ENCODE measurements at regions not wholly inside any gene's neighbourhood (a gene's known extent, or its start where the extent isn't known, plus 50 kb on each side); places are given as distances from the start of the nearest gene placed in this dataset.

GRCh38 chr7:124354201-124354600 is 321.3 kb upstream of the TMEM229A start:
- intact Hi-C loops (cut with micrococcal nuclease; ENCODE audit: unreplicated experiment) = no loop called here
- H3K4me3 ChIP-seq (replicated peaks in 1 of 3; ENCODE audit: insufficient read depth in 1 of 3, low read depth in 2 of 3, low read length in 3 of 3) = no peak overlapping the region
- in situ Hi-C loops (cut with HindIII; ENCODE audit: extremely low pct_ligation_motif_present, low pct_unique_long_range_greater_than_20kb) = no loop called here
- H3K79me2 ChIP-seq (ENCODE audit: insufficient read depth, low read length) = no peaks in the 10 kb centered on the region
- FAIRE-seq (no peak), DNase-seq (ENCODE audit: low spot score) (no peak), ATAC-seq (no peak)
- CTCF ChIA-PET (ENCODE audit: low intra/inter-chr PET ratio, low total read pairs) = no interaction called here
- no peak overlapping the region for H3K9ac ChIP-seq (ENCODE audit: insufficient read depth, low read depth, low read length)
- no peak for TF ChIP-seq SRSF4 (IDR thresholded peaks at IDR 0.05; ENCODE audit: low read depth, low read length, poor library complexity, severe bottlenecking)
- no peak for TF ChIP-seq ZNF431 (CRISPR knock-in tag; IDR thresholded peaks at IDR 0.05; ENCODE audit: borderline replicate concordance, low read depth)
- no peak for TF ChIP-seq ZNF207 (IDR thresholded peaks at IDR 0.05; ENCODE audit: borderline replicate concordance)
- TF ChIP-seq SOX6 (IDR thresholded peaks at IDR 0.05) = no peak
- TF ChIP-seq SOX6 (CRISPR knock-in tag; IDR thresholded peaks at IDR 0.05) = no peak
- no peak for TF ChIP-seq TOPORS (CRISPR knock-in tag; IDR thresholded peaks at IDR 0.05)
- TF ChIP-seq, protein P1, sequence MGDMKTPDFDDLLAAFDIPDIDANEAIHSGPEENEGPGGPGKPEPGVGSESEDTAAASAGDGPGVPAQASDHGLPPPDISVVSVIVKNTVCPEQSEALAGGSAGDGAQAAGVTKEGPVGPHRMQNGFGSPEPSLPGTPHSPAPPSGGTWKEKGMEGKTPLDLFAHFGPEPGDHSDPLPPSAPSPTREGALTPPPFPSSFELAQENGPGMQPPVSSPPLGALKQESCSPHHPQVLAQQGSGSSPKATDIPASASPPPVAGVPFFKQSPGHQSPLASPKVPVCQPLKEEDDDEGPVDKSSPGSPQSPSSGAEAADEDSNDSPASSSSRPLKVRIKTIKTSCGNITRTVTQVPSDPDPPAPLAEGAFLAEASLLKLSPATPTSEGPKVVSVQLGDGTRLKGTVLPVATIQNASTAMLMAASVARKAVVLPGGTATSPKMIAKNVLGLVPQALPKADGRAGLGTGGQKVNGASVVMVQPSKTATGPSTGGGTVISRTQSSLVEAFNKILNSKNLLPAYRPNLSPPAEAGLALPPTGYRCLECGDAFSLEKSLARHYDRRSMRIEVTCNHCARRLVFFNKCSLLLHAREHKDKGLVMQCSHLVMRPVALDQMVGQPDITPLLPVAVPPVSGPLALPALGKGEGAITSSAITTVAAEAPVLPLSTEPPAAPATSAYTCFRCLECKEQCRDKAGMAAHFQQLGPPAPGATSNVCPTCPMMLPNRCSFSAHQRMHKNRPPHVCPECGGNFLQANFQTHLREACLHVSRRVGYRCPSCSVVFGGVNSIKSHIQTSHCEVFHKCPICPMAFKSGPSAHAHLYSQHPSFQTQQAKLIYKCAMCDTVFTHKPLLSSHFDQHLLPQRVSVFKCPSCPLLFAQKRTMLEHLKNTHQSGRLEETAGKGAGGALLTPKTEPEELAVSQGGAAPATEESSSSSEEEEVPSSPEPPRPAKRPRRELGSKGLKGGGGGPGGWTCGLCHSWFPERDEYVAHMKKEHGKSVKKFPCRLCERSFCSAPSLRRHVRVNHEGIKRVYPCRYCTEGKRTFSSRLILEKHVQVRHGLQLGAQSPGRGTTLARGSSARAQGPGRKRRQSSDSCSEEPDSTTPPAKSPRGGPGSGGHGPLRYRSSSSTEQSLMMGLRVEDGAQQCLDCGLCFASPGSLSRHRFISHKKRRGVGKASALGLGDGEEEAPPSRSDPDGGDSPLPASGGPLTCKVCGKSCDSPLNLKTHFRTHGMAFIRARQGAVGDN (CRISPR knock-in tag; IDR thresholded peaks at IDR 0.05) = no peak
- no peak for TF ChIP-seq TIGD3 (CRISPR knock-in tag; IDR thresholded peaks at IDR 0.05; ENCODE audit: borderline replicate concordance)
- TF ChIP-seq ZNF616 (CRISPR knock-in tag; IDR thresholded peaks at IDR 0.05; ENCODE audit: low read depth) = no peak
- TF ChIP-seq ZNF607 (CRISPR knock-in tag; IDR thresholded peaks at IDR 0.05; ENCODE audit: borderline replicate concordance) = no peak
- TF ChIP-seq ZNF766 (CRISPR knock-in tag; IDR thresholded peaks at IDR 0.05; ENCODE audit: borderline replicate concordance) = no peak
- H3K27me3 ChIP-seq (ENCODE audit: control insufficient read depth in 1 of 2, insufficient read depth in 2 of 2, low read length in 2 of 2) = no peaks in the 10 kb centered on the region
- BruUV-seq (replicated peaks) = no TSS peak
- H3K36me3 ChIP-seq (replicated peaks in 1 of 2; ENCODE audit: control insufficient read depth in 1 of 2, insufficient read depth in 2 of 2, low read length in 2 of 2) = no peaks in the 10 kb centered on the region
- no peaks in the 10 kb centered on the region for H3K4me1 ChIP-seq (ENCODE audit: insufficient read depth, low read length)
- H3K4me2 ChIP-seq (ENCODE audit: low read depth, low read length) = no peak overlapping the region
- H4K20me1 ChIP-seq (ENCODE audit: insufficient read depth, low read length) = no peaks in the 10 kb centered on the region
- no peak overlapping the region for H2AFZ ChIP-seq (ENCODE audit: low read length)
- no peak overlapping the region for H3K27ac ChIP-seq (ENCODE audit: extremely low read length, insufficient read depth, low read length)
- POLR2A ChIA-PET = no interaction called here
- no peaks in the 10 kb centered on the region; the same call in 1 of the 2 replicates for H3K9me3 ChIP-seq (ENCODE audit: low read length)
